ENCODE measurements at regions not wholly inside any gene's neighbourhood (a gene's known extent, or its start where the extent isn't known, plus 50 kb on each side); places are given as distances from the start of the nearest gene placed in this dataset.
A peak's percentile ranks its signal among the peaks of the same experiment; 100 is the strongest.

DNA sequence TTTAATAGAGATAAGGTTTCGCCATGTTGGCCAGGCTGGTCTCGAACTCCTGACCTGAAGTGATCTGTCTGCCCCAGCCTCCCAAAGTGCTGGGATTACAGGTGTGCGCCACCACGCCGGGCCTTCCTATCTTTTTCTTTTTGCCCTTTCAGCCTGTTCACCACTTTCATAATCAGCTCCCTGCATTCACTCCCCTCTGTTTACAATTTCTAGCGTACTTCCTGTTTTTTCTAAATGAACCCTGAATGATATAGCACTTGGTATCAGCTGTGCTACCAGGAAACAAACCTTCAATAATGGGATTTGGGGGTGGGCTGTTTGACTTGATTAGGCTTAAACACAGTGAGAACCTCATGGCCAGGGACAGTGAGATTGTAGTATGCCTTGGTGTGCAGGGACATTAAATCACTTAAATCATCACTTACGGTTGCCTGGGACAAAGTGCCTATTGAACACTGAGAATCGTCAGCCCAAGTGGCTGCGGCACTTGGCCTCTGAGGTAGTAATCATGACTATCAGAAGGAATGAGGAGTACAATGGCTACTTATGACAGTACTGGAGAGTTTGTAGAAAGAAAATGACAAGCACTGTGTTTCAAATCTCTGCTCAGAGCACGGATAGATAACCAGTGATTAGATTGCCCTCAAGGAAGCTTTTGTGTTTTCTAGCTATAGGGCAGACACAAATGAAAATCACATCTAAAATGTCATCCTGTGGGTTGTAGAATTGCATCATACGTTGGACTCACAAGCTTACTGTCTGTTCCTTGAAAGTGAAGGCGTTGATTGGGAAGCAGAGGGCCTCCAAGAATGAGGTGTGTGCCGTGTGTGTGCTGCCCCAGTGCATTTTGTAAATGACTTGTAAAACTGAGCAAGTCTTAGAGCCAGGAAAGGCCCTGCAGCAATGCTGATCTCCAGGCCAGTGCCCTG lies 661.8 kb downstream of the MATN1 start:
- Mint-ChIP-seq H3K4me3 (ENCODE audit: low read depth) (no peak overlapping the region), H3K27ac (peak overlapping the region; percentile 38), H3K9me3 (ENCODE audit: low read depth) (no peaks in the 10 kb centered on the region), H3K36me3 (ENCODE audit: insufficient read depth) (no peaks in the 10 kb centered on the region), H3K27me3 (no peaks in the 10 kb centered on the region), H3K4me1 (ENCODE audit: low read depth) (peaks cover 6% of the 10 kb centered on the region)
- TF ChIP-seq, protein P1, sequence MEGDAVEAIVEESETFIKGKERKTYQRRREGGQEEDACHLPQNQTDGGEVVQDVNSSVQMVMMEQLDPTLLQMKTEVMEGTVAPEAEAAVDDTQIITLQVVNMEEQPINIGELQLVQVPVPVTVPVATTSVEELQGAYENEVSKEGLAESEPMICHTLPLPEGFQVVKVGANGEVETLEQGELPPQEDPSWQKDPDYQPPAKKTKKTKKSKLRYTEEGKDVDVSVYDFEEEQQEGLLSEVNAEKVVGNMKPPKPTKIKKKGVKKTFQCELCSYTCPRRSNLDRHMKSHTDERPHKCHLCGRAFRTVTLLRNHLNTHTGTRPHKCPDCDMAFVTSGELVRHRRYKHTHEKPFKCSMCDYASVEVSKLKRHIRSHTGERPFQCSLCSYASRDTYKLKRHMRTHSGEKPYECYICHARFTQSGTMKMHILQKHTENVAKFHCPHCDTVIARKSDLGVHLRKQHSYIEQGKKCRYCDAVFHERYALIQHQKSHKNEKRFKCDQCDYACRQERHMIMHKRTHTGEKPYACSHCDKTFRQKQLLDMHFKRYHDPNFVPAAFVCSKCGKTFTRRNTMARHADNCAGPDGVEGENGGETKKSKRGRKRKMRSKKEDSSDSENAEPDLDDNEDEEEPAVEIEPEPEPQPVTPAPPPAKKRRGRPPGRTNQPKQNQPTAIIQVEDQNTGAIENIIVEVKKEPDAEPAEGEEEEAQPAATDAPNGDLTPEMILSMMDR (IDR thresholded peaks at IDR 0.05; ENCODE audit: unreplicated experiment) = no peak
- no peak for DNase-seq (ENCODE audit: low spot score, unreplicated experiment)

DNA sequence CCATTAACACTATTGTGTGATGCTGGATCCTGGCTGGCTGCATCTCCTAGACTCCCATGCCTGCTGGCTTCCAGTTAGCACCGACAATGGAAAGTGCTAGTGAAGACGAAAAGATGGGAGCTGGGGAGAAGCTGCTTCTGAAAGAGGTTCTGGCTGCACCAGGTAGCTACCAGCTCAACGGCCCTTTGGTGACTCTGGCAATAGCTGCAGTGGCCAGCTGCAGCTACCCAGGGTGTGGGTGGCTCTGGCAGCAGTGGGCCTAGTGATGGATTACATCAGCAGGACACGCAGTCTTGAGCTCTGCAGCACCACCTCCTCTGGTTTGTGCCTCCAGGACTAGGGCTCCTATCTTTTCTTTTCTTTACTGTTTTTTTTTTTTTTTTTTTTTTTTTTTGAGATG lies 662.6 kb downstream of the MATN1 start:
- Mint-ChIP-seq H3K4me1 (ENCODE audit: low read depth) (peaks cover 6% of the 10 kb centered on the region), H3K27ac (no peak overlapping the region), H3K36me3 (ENCODE audit: insufficient read depth) (no peaks in the 10 kb centered on the region), H3K27me3 (no peaks in the 10 kb centered on the region), H3K9me3 (ENCODE audit: low read depth) (no peaks in the 10 kb centered on the region), H3K4me3 (ENCODE audit: low read depth) (no peak overlapping the region)
- TF ChIP-seq, protein P1 (IDR thresholded peaks at IDR 0.05; ENCODE audit: unreplicated experiment) = no peak
- DNase-seq (ENCODE audit: low spot score, unreplicated experiment) = no peak

DNA sequence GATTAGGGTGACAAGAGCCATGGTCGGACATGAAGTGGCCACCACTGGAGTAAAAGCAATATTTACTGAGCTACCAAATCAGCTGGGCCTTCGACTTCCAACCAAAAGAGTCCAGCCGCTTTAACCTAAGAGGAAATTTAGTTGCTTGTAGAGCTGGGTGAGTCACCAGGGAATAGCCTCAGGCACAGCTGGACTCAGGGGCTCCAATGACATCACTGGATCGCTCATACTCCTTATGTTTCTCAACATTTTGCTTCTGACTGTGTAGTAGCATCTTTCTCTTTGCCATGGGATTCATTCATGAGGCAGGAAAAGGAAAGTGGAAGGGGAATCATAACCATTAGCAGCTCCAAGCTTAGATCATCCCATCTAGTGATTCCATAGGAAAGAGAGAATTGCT lies 664.4 kb downstream of the MATN1 start:
- no peak for DNase-seq (ENCODE audit: low spot score, unreplicated experiment)
- peak overlapping the region; percentile 49 for H3K27ac Mint-ChIP-seq
- no peaks in the 10 kb centered on the region for H3K36me3 Mint-ChIP-seq (ENCODE audit: insufficient read depth)
- H3K9me3 Mint-ChIP-seq (ENCODE audit: low read depth) = no peaks in the 10 kb centered on the region
- H3K27me3 Mint-ChIP-seq = no peaks in the 10 kb centered on the region
- TF ChIP-seq, protein P1 (IDR thresholded peaks at IDR 0.05; ENCODE audit: unreplicated experiment) = no peak
- no peak overlapping the region for H3K4me3 Mint-ChIP-seq (ENCODE audit: low read depth)
- peaks cover 6% of the 10 kb centered on the region for H3K4me1 Mint-ChIP-seq (ENCODE audit: low read depth)

DNA sequence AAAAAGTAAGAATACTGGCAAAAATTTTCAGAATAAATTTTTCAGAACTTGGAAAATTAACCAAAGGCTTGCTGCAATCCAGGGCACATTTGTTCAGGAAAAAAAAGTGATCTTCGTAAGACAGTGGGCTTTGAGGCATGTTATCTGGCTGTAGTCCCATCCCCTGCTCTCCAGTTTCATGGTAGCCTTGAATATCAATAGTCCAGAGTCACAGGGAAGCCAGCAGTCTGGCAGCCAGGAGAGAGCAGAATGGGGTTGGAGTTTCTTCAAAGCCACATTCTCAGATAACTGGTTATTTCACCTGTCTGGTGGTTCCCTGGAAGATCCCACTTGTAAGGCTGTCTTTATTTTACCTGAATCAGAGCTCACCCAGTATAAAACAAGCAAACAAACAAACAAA lies 669.3 kb downstream of the MATN1 start:
- Mint-ChIP-seq H3K4me3 (ENCODE audit: low read depth) (no peak overlapping the region), H3K36me3 (ENCODE audit: insufficient read depth) (no peaks in the 10 kb centered on the region), H3K9me3 (ENCODE audit: low read depth) (no peaks in the 10 kb centered on the region), H3K27me3 (peaks cover 3% of the 10 kb centered on the region), H3K27ac (no peak overlapping the region), H3K4me1 (ENCODE audit: low read depth) (no peaks in the 10 kb centered on the region)
- DNase-seq (ENCODE audit: low spot score, unreplicated experiment) = no peak
- TF ChIP-seq, protein P1 (IDR thresholded peaks at IDR 0.05; ENCODE audit: unreplicated experiment) = no peak

- Mint-ChIP-seq H3K36me3 (ENCODE audit: insufficient read depth) (no peaks in the 10 kb centered on the region), H3K9me3 (ENCODE audit: low read depth) (no peaks in the 10 kb centered on the region), H3K27me3 (peaks cover 3% of the 10 kb centered on the region), H3K4me3 (ENCODE audit: low read depth) (no peak overlapping the region), H3K4me1 (ENCODE audit: low read depth) (no peaks in the 10 kb centered on the region), H3K27ac (no peak overlapping the region)
- TF ChIP-seq, protein P1 (IDR thresholded peaks at IDR 0.05; ENCODE audit: unreplicated experiment) = no peak
- DNase-seq (ENCODE audit: low spot score, unreplicated experiment) = no peak
These were observed 671.2 kb downstream of the MATN1 start for GRCh38 chr1:30052178-30052577.

Measured in progenitor cell of endocrine pancreas (in vitro differentiated cells).